GM13976 (cell line): ENCODE measurements at regions not wholly inside any gene's neighbourhood (a gene's known extent, or its start where the extent isn't known, plus 50 kb on each side); places are given as distances from the start of the nearest gene placed in this dataset.
"Not testable (repeated sequence)": the region's sequence is repeated elsewhere in the genome, so short reads cannot be mapped to it uniquely, and the experiment has no call there.

Source experiments
- DNase-seq: peaks from one replicate; pipeline ENCODE4 v3.0.0; 2012; ENCODE audit warnings: low spot score
- in situ Hi-C: fragments of 300-500 bp; cut with MboI; formaldehyde crosslinking; loops from one replicate; pipeline ENCODE4 v1.12.0; 2022; ENCODE audit warnings: low sequenced_read_pairs, mixed read lengths, inconsistent platforms; ENCODE audit not compliant: unreplicated experiment
- TF ChIP-seq, protein P1 (sequence below): IDR thresholded peaks from 2 replicates; pipeline ENCODE4 v1.5.1; 2012; ENCODE audit warnings: borderline replicate concordance, mild to moderate bottlenecking; ENCODE audit not compliant: insufficient read depth; ENCODE audit errors: extremely low read depth, missing control alignments, control extremely low read depth

DNA sequence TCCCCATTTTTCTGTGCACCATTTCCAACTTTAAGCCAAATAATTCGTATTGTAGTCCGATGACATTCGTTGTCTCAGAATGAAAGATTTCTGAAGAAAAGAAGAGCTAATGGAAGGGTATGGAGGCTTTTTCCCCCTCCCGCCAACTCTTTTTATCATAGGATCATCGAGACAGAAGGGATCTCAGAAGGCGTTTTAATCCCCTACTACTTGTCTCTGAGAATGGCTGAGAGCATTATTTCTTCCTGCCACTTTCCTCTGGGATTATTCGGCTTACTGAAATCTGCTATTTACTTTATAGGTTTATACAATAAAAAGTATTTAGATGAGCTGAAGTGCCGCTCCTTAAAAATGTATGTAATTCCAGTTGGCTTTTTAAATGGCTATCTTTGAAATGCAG, 789.8 kb downstream of the EDEM1 start:
- in situ Hi-C loops = no loop called here
- no peak for DNase-seq

DNA sequence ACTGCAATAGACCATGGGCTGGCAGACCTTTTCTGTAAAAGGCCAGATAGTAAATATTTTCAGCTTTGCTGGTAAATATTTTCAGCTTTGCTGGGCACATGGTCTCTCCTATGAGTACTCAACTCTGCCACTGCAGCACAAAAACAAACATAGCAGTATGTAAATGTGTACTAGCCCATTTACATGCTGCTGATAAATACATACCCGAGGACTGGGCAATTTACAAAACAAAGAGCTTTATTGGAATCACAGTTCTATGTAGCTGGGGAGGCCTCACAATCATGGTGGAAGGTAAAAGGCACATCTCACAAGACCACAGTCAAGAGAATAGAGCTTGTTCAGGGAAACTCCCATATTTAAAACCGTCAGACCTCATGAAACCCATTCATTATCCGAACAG, 793.0 kb downstream of the EDEM1 start:
- no peak for DNase-seq
- in situ Hi-C loops = no loop called here
- TF ChIP-seq, protein P1, sequence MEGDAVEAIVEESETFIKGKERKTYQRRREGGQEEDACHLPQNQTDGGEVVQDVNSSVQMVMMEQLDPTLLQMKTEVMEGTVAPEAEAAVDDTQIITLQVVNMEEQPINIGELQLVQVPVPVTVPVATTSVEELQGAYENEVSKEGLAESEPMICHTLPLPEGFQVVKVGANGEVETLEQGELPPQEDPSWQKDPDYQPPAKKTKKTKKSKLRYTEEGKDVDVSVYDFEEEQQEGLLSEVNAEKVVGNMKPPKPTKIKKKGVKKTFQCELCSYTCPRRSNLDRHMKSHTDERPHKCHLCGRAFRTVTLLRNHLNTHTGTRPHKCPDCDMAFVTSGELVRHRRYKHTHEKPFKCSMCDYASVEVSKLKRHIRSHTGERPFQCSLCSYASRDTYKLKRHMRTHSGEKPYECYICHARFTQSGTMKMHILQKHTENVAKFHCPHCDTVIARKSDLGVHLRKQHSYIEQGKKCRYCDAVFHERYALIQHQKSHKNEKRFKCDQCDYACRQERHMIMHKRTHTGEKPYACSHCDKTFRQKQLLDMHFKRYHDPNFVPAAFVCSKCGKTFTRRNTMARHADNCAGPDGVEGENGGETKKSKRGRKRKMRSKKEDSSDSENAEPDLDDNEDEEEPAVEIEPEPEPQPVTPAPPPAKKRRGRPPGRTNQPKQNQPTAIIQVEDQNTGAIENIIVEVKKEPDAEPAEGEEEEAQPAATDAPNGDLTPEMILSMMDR = no peak

More for the DNA sequence above, 789.8 kb downstream of the EDEM1 start:
- TF ChIP-seq, protein P1 = no peak

DNA sequence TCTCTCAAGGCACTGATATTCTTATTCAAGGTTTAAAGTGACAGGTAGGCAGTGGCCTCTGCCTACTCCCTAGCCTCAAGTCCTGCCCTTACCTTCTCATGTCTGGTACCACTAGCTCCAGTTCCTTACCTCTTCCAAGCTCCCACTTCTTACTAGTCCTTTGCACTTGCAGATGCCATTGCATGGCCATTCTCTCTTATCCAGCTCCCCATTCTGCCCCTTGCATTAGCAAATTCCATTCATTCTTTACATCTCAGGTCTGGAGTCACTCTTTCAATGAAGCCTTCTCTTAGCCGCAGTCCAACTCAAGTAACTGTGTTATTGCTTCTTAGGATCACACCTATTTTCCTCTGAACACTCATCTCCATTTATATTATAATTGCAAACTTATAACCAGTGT, 807.1 kb downstream of the EDEM1 start:
- in situ Hi-C loops = no loop called here
- no peak for DNase-seq
- TF ChIP-seq, protein P1 = no peak

DNA sequence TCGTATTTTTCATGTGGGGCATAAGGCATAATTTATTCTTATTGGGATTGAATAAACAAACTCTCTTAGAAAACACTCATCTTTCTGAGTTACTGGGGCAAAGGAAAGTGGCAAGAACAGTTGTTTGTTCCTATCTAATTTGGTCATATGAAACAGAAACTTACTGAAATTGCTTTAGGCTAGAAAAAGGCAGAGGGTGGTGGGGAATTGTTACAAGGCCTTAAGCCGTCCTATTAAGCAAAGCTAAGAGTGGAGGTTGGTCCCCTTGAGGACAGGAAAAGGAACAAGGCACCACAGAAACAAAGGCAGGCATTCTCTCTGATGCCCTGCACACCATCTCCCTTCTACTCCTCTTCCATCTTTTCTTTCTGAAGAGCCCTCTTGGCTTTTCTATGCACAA, 830.9 kb downstream of the EDEM1 start:
- TF ChIP-seq, protein P1 = no peak
- in situ Hi-C loops = no loop called here
- no peak for DNase-seq

DNA sequence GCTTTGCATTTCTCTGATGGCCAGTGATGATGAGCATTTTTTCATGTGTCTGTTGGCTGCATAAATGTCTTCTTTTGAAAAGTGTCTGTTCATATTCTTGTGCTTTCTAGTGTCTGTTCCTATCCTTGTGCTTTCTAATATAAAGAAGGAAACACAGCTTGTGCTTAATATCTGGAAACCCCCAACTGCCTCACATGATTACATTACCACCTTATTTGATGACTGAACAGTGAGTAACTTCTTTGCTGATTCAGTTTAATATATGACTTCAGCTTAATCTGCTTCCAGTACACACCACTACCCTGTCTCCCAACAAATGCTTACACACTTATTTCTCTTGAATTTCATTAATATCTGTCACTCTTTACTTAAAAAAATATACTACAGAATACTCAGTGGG, 835.1 kb downstream of the EDEM1 start:
- TF ChIP-seq, protein P1 = no peak
- no peak for DNase-seq
- in situ Hi-C loops = no loop called here

DNA sequence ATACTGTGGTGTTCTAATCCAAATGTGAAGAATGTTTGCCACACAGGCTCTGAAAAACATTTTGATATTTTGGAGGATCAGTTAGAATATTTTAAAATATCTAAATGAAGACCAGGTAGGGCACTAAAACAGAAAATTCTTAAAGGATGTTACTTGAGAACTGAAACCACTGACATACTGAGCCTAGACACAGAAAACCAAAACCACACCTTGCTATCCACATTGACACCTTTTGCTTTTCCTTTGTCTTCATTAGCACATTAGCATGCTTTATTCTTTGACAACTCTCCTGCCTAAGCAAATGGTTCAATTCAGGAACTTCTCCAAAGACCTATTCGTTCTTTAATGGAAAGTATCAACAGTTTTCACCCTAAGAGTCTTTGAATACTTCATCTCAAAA, 835.9 kb upstream of the GRM7 start:
- TF ChIP-seq, protein P1 = no peak
- DNase-seq = no peak
- in situ Hi-C loops = no loop called here

DNA sequence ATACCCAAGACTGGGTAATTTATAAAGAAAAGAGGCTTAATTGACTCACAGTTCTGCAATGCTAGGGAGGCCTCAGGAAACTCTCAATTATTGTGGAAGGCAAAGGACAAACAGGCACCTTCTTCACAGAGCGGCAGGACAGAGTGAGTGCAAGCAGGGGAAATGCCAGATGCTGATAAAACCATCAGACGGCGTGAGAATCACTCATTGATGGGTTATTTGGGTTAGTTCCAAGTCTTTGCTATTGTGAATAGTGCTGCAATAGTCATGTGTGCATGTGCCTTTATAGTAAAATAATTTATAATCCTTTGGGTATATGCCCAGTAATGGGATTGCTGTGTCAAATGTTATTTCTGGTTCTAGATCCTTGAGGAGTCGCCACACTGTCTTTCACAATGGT, 830.3 kb upstream of the GRM7 start:
- in situ Hi-C loops, DNase-seq: not testable (repeated sequence)
